ENCODE measurements at regions not wholly inside any gene's neighbourhood (a gene's known extent, or its start where the extent isn't known, plus 50 kb on each side); places are given as distances from the start of the nearest gene placed in this dataset.

GRCh38 chr12:102748704-102749103 lies 168.3 kb downstream of the PAH start:
- no peak for TF ChIP-seq CTCF (IDR thresholded peaks at IDR 0.05)
- TF ChIP-seq POLR2A (IDR thresholded peaks at IDR 0.05) = no peak
